Amygdala (tissue), 56 donors: ENCODE measurements at regions not wholly inside any gene's neighbourhood (a gene's known extent, or its start where the extent isn't known, plus 50 kb on each side); places are given as distances from the start of the nearest gene placed in this dataset.
"Not testable (repeated sequence)": the region's sequence is repeated elsewhere in the genome, so short reads cannot be mapped to it uniquely, and the experiment has no call there.

ENCODE experiments used
- DNase-seq, 56 donors: peaks; one replicate each; lab custom pipeline; 2025; lab: John Stamatoyannopoulos, UW

GRCh38 chr17:12195418-12195817, 174.7 kb downstream of the MAP2K4 start:
- no peak for DNase-seq

GRCh38 chr17:12201294-12201880, 180.7 kb downstream of the MAP2K4 start:
- DNase-seq = peak in 1 of 56 donors; percentile 3

GRCh38 chr17:12209632-12210191, 189.0 kb downstream of the MAP2K4 start:
- DNase-seq = no peak

GRCh38 chr17:12220714-12221439, 200.2 kb downstream of the MAP2K4 start:
- not testable (repeated sequence) for DNase-seq

GRCh38 chr17:12222392-12222791, 201.7 kb downstream of the MAP2K4 start:
- no peak for DNase-seq

- DNase-seq = no peak
These were observed 206.9 kb downstream of the MAP2K4 start for GRCh38 chr17:12227547-12227946.

GRCh38 chr17:12229335-12229734, 208.7 kb downstream of the MAP2K4 start:
- no peak for DNase-seq

GRCh38 chr17:12230481-12231354, 210.0 kb downstream of the MAP2K4 start:
- peak in 1 of 56 donors; percentile 1 for DNase-seq

GRCh38 chr17:12231355-12231682, 210.6 kb downstream of the MAP2K4 start:
- DNase-seq = no peak

GRCh38 chr17:12239021-12239420, 218.3 kb downstream of the MAP2K4 start:
- DNase-seq = not testable (repeated sequence)

GRCh38 chr17:12242345-12242954, 221.8 kb downstream of the MAP2K4 start:
- no peak for DNase-seq

GRCh38 chr17:12247761-12248160, 227.1 kb downstream of the MAP2K4 start:
- no peak for DNase-seq

- no peak for DNase-seq
These were observed 230.3 kb downstream of the MAP2K4 start for GRCh38 chr17:12250973-12251372.

- no peak for DNase-seq
These were observed 231.8 kb downstream of the MAP2K4 start for GRCh38 chr17:12252462-12252861.

GRCh38 chr17:12254460-12254859, 233.8 kb downstream of the MAP2K4 start:
- DNase-seq = no peak

GRCh38 chr17:12256380-12256995, 235.8 kb downstream of the MAP2K4 start:
- DNase-seq = peak in 12 of 56 donors; percentile 1 to 56 (median 4)

- DNase-seq = no peak
These were observed 236.5 kb downstream of the MAP2K4 start for GRCh38 chr17:12257176-12257575.

GRCh38 chr17:12261354-12261753, 240.7 kb downstream of the MAP2K4 start:
- no peak for DNase-seq

- no peak for DNase-seq
These were observed 249.1 kb downstream of the MAP2K4 start for GRCh38 chr17:12269751-12270150.

GRCh38 chr17:12277827-12278226, 257.1 kb downstream of the MAP2K4 start:
- no peak for DNase-seq
